RWPE1 (cell line): ENCODE measurements at regions not wholly inside any gene's neighbourhood (a gene's known extent, or its start where the extent isn't known, plus 50 kb on each side); places are given as distances from the start of the nearest gene placed in this dataset.
A peak's percentile ranks its signal among the peaks of the same experiment; 100 is the strongest.

Experiments
- CTCF ChIA-PET: fragments of 350-600 bp; sonication (Branson Sonifier 250); formaldehyde crosslinking; extraction: SDS; loops from one replicate; lab custom pipeline; 2021; lab: Yijun Ruan, JAX
- POLR2A ChIA-PET: fragments of 400-600 bp; formaldehyde crosslinking; extraction: SDS; loops from one replicate; lab custom pipeline; 2020; ENCODE audit warnings: antibody characterized with exemption; ENCODE audit not compliant: low non-redundant PET; lab: Yijun Ruan, JAX
- DNase-seq: peaks from one replicate; pipeline ENCODE4 v3.0.0; 2012; ENCODE audit warnings: low spot score
- H3K27ac ChIP-seq: fragments of 450-650 bp; 2 replicates; pipeline ENCODE4 v1.5.1; 2017
- TF ChIP-seq, protein P1 (sequence below): fragments of 450-650 bp; conservative IDR thresholded peaks from 2 replicates; pipeline ENCODE4 v1.5.1; 2017; ENCODE audit warnings: low read depth, mild to moderate bottlenecking

- no peak for DNase-seq
- ChIA-PET CTCF (no interaction called here), POLR2A (no interaction called here)
- TF ChIP-seq, protein P1, sequence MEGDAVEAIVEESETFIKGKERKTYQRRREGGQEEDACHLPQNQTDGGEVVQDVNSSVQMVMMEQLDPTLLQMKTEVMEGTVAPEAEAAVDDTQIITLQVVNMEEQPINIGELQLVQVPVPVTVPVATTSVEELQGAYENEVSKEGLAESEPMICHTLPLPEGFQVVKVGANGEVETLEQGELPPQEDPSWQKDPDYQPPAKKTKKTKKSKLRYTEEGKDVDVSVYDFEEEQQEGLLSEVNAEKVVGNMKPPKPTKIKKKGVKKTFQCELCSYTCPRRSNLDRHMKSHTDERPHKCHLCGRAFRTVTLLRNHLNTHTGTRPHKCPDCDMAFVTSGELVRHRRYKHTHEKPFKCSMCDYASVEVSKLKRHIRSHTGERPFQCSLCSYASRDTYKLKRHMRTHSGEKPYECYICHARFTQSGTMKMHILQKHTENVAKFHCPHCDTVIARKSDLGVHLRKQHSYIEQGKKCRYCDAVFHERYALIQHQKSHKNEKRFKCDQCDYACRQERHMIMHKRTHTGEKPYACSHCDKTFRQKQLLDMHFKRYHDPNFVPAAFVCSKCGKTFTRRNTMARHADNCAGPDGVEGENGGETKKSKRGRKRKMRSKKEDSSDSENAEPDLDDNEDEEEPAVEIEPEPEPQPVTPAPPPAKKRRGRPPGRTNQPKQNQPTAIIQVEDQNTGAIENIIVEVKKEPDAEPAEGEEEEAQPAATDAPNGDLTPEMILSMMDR: no peak
- H3K27ac ChIP-seq: peak overlapping the region; percentile 100
Observed at GRCh38 chr14:76951166-76951565, 77.3 kb downstream of the IRF2BPL start.

GRCh38 chr14:76950055-76951020 is 78.2 kb downstream of the IRF2BPL start:
- CTCF ChIA-PET: interaction anchor here (0.6 kb wide), 1 partner anchor 59 kb away, joined by 3 read pairs; no protein-coding TSS in a partner anchor
- no peak for DNase-seq
- peak overlapping the region; percentile 100 for H3K27ac ChIP-seq
- POLR2A ChIA-PET: interaction anchor here (0.6 kb wide), 1 partner anchor 32 kb away, joined by 5 read pairs; no protein-coding TSS in a partner anchor
- TF ChIP-seq, protein P1: no peak

DNA sequence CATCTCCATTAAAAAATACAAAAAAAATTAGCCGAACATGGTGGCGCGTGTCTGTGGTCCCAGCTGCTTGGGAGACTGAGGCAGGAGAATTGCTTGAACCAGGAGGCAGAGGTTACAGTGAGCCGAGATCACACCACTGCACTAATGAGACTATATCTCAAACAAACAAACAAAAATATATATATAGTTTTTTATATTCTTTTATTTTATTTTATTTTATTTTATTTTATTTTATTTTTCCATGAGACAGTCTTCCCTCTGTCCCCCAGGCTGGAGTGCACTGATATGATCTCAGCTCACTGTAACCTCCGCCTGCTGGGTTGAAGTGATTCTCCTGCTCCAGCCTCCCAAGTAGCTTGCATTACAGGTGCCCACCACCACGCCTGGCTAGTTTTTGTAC is 79.5 kb downstream of the IRF2BPL start:
- POLR2A ChIA-PET: no interaction called here
- TF ChIP-seq, protein P1: no peak
- CTCF ChIA-PET: interaction anchor here (0.6 to 2.5 kb wide), 3 partner anchors 66 to 76 kb away, joined by 3 to 10 read pairs (median 5); no protein-coding TSS in a partner anchor
- peak overlapping the region; percentile 100 for H3K27ac ChIP-seq
- DNase-seq: no peak

DNA sequence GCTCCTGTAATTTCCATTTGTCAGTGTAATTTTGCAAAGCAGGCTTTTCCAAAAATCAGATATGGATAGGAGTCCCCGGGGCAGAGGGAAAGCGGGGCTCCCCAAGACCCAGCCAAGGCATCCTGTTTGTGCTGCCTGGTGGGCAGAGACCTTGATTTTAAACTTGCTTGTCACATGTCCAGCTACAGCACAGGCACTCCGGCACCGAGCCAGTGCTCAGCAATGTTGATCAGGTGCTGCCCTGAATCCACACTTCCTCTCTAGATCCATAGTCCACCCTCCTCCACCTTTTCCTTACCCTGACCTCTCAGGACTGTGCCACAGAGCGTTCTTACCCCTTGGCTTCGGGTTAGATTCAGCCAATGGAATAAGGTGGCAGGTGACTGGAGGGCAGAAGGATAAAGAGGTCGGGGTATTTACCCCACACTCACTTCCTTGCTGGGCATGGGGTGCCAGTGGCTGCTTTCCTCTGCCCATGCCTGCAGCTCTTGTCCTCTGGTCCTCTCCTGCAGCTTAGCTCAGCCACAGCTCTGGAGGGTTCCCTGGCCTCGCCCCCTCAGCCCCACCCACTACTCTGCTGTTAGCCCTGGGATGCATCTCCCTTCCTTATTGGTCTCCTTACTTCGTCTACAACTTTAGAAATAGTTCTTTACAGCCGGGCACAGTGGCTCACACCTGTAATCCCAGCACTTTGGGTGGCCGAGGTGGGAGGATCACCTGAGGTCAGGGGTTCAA is 80.1 kb downstream of the IRF2BPL start:
- H3K27ac ChIP-seq: peak overlapping the region; percentile 100
- no peak for DNase-seq
- POLR2A ChIA-PET: no interaction called here
- CTCF ChIA-PET: interaction anchor here (0.6 to 2.5 kb wide), 7 partner anchors 8 to 128 kb away, joined by 3 to 10 read pairs (median 5); no protein-coding TSS in a partner anchor
- TF ChIP-seq, protein P1: no peak

DNA sequence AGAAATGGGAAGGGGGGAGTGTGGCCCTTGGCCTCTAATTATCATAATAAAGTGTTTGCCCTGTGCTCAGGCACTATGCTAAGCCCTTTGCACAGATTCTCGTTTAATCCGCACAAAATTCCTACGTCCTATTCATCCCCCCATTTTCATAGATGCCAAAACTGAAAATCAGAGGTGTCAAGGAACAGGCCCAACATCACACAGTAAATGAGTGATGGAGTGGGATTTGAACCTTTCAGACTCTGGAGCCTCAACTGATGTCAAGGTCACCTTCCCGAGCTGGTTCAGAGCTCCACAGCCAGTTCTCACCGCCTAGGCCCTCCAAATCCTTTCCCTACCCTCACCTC is 80.7 kb downstream of the IRF2BPL start:
- TF ChIP-seq, protein P1: no peak
- CTCF ChIA-PET: interaction anchor here (0.6 to 2.5 kb wide), 9 partner anchors 8 to 129 kb away, joined by 3 to 10 read pairs (median 5); no protein-coding TSS in a partner anchor
- H3K27ac ChIP-seq: peak overlapping the region; percentile 100
- POLR2A ChIA-PET: no interaction called here
- no peak for DNase-seq
